Endodermal cell (in vitro differentiated cells): ENCODE measurements at regions not wholly inside any gene's neighbourhood (a gene's known extent, or its start where the extent isn't known, plus 50 kb on each side); places are given as distances from the start of the nearest gene placed in this dataset.

Experiments
- DNase-seq: peaks from one replicate; pipeline ENCODE4 v3.0.0-alpha.2; 2017
- H3K27ac ChIP-seq: 2 replicates; pipeline ENCODE4 v1.5.1; 2013; ENCODE audit warnings: mild to moderate bottlenecking, low read depth, low read length, moderate library complexity
- H3K27me3 ChIP-seq: 2 replicates; pipeline ENCODE4 v1.6.1; 2013; ENCODE audit warnings: mild to moderate bottlenecking, low read length, moderate library complexity; ENCODE audit not compliant: insufficient read depth, control insufficient read depth, poor library complexity, severe bottlenecking
- H3K36me3 ChIP-seq: 2 replicates; pipeline ENCODE4 v1.7.0; 2013; ENCODE audit warnings: mild to moderate bottlenecking, low read length, moderate library complexity; ENCODE audit not compliant: control insufficient read depth, insufficient read depth
- H3K4me1 ChIP-seq: one replicate; pipeline ENCODE4 v1.7.0; 2013; ENCODE audit warnings: low read length; ENCODE audit not compliant: control insufficient read depth, insufficient read depth
- H3K4me3 ChIP-seq: 2 replicates; pipeline ENCODE4 v1.5.1; 2013; ENCODE audit warnings: mild to moderate bottlenecking, low read length, moderate library complexity
- H3K9ac ChIP-seq: 2 replicates; pipeline ENCODE4 v1.6.1; 2013; ENCODE audit warnings: mild to moderate bottlenecking, low read length, moderate library complexity; ENCODE audit not compliant: poor library complexity, severe bottlenecking; ENCODE audit errors: extremely low read depth
- H3K9me3 ChIP-seq: 2 replicates; pipeline ENCODE4 v1.6.1; 2013; ENCODE audit warnings: mild to moderate bottlenecking, low read length, moderate library complexity; ENCODE audit not compliant: control insufficient read depth
- H3K27ac Mint-ChIP-seq: 2 replicates; pipeline ENCODE4 v1.8.0; 2020; ENCODE audit warnings: mixed read lengths
- H3K27me3 Mint-ChIP-seq: 2 replicates; pipeline ENCODE4 v1.8.0; 2021; ENCODE audit warnings: mild to moderate bottlenecking, mixed read lengths; ENCODE audit not compliant: insufficient read depth
- H3K36me3 Mint-ChIP-seq: 2 replicates; pipeline ENCODE4 v1.8.0; 2020; ENCODE audit warnings: low read depth, mixed read lengths
- H3K4me1 Mint-ChIP-seq: 2 replicates; pipeline ENCODE4 v1.8.0; 2020; ENCODE audit warnings: mixed read lengths
- H3K4me3 Mint-ChIP-seq: 2 replicates; pipeline ENCODE4 v1.8.0; 2020; ENCODE audit warnings: mild to moderate bottlenecking, moderate library complexity, mixed read lengths
- H3K9me3 Mint-ChIP-seq: 2 replicates; pipeline ENCODE4 v1.8.0; 2020; ENCODE audit warnings: mild to moderate bottlenecking, mixed read lengths
- CTCF ChIP-seq: fragments of 200-600 bp; sonication (generic); conservative IDR thresholded peaks from 2 replicates; pipeline ENCODE4 v1.5.0; 2021; ENCODE audit warnings: antibody characterized with exemption, mild to moderate bottlenecking
- WGBS, 2 experiments: methylation state at CpG; one replicate each; pipeline versions ENCODE4 v1.1.5 to v1.1.7; 2013; ENCODE audit warnings: missing lambda C conversion rate in 2 of 2, mixed read lengths in 1 of 2; ENCODE audit not compliant: insufficient coverage in 1 of 2, insufficient read length in 1 of 2; 5-methylcytosine and 5-hydroxymethylcytosine counted together

- Histone ChIP-seq H3K36me3 (no peaks in the 10 kb centered on the region), H3K27ac (no peak overlapping the region), H3K27me3 (no peaks in the 10 kb centered on the region), H3K9me3 (peaks cover 9% of the 10 kb centered on the region), H3K4me3 (no peak overlapping the region), H3K4me1 (no peaks in the 10 kb centered on the region), H3K9ac (no peak overlapping the region)
- WGBS, 2 experiments = 85 to 89% methylated on average over 1 of the region's 1 CpG
- no peak overlapping the region for H3K4me3 Mint-ChIP-seq
- peaks cover 8% of the 10 kb centered on the region for H3K9me3 Mint-ChIP-seq
- H3K27ac Mint-ChIP-seq = no peak overlapping the region
- TF ChIP-seq CTCF = no peak
- no peaks in the 10 kb centered on the region for H3K4me1 Mint-ChIP-seq
- no peak for DNase-seq
- H3K36me3 Mint-ChIP-seq = no peaks in the 10 kb centered on the region
- H3K27me3 Mint-ChIP-seq = no peaks in the 10 kb centered on the region
Observed at GRCh38 chr4:18844726-18845125, 823.2 kb upstream of the LCORL start.

GRCh38 chr4:18842431-18842830 is 820.9 kb upstream of the LCORL start:
- WGBS, 2 experiments = 89 to 100% methylated on average over 1 to 5 of the region's 5 CpGs
- Histone ChIP-seq H3K27ac (no peak overlapping the region), H3K9ac (no peak overlapping the region), H3K4me1 (no peaks in the 10 kb centered on the region), H3K4me3 (no peak overlapping the region), H3K9me3 (peaks cover 9% of the 10 kb centered on the region), H3K27me3 (no peaks in the 10 kb centered on the region), H3K36me3 (no peaks in the 10 kb centered on the region)
- no peaks in the 10 kb centered on the region for H3K36me3 Mint-ChIP-seq
- H3K27ac Mint-ChIP-seq = no peak overlapping the region
- H3K4me3 Mint-ChIP-seq = no peak overlapping the region
- no peak for DNase-seq
- TF ChIP-seq CTCF = no peak
- H3K4me1 Mint-ChIP-seq = no peaks in the 10 kb centered on the region
- peaks cover 10% of the 10 kb centered on the region for H3K9me3 Mint-ChIP-seq
- no peaks in the 10 kb centered on the region for H3K27me3 Mint-ChIP-seq

GRCh38 chr4:18840481-18840880 is 818.9 kb upstream of the LCORL start:
- 67 to 82% methylated on average over 1 to 3 of the region's 3 CpGs for WGBS, 2 experiments
- Mint-ChIP-seq H3K36me3 (no peaks in the 10 kb centered on the region), H3K27ac (no peak overlapping the region)

More at GRCh38 chr4:18840481-18840880, 818.9 kb upstream of the LCORL start:
- H3K36me3 ChIP-seq = no peaks in the 10 kb centered on the region
- H3K27me3 ChIP-seq = no peaks in the 10 kb centered on the region
- no peak overlapping the region for H3K4me3 Mint-ChIP-seq
- H3K9me3 ChIP-seq = peaks cover 9% of the 10 kb centered on the region
- H3K4me3 ChIP-seq = no peak overlapping the region
- H3K9me3 Mint-ChIP-seq = peaks cover 10% of the 10 kb centered on the region
- no peaks in the 10 kb centered on the region for H3K27me3 Mint-ChIP-seq
- no peak overlapping the region for H3K27ac ChIP-seq
- no peak for TF ChIP-seq CTCF
- no peak overlapping the region for H3K9ac ChIP-seq
- no peaks in the 10 kb centered on the region for H3K4me1 ChIP-seq
- no peak for DNase-seq
- H3K4me1 Mint-ChIP-seq = no peaks in the 10 kb centered on the region
